H1 (cell line): ENCODE measurements at regions not wholly inside any gene's neighbourhood (a gene's known extent, or its start where the extent isn't known, plus 50 kb on each side); places are given as distances from the start of the nearest gene placed in this dataset.

Experiments
- ASH2L ChIP-seq: fragments of 200-600, 300-600 bp; sonication (generic); IDR thresholded peaks from one replicate; pipeline ENCODE4 v1.7.1; 2017; ENCODE audit warnings: low read length
- CHD2 ChIP-seq: IDR thresholded peaks from 2 replicates; pipeline ENCODE4 v1.6.1; 2012; ENCODE audit warnings: low read length, improper control_type of control experiment
- FOSL1 ChIP-seq: IDR thresholded peaks from 2 replicates; pipeline ENCODE4 v1.6.1; 2011; ENCODE audit warnings: mild to moderate bottlenecking, low read depth, low read length, moderate library complexity; ENCODE audit not compliant: insufficient read depth
- HDAC6 ChIP-seq: IDR thresholded peaks from one replicate; pipeline ENCODE4 v1.7.1; 2012; ENCODE audit warnings: low read depth, mild to moderate bottlenecking, inconsistent platforms, low read length, moderate library complexity
- PHF8 ChIP-seq: fragments of 200-600 bp; sonication (generic); conservative IDR thresholded peaks from 2 replicates; pipeline ENCODE4 v1.7.1; 2012; ENCODE audit warnings: low read depth, mild to moderate bottlenecking, inconsistent platforms, low read length, moderate library complexity
- RXRA ChIP-seq: IDR thresholded peaks from 2 replicates; pipeline ENCODE4 v1.6.1; 2011; ENCODE audit warnings: low read depth, mild to moderate bottlenecking, low read length, moderate library complexity; ENCODE audit not compliant: insufficient read depth
- TEAD4 ChIP-seq: IDR thresholded peaks from 2 replicates; pipeline ENCODE4 v1.6.1; 2012; ENCODE audit warnings: low read depth, low read length, inconsistent platforms, mixed read lengths

- TF ChIP-seq FOSL1 (no peak), CHD2 (no peak), HDAC6 (no peak), ASH2L (no peak), TEAD4 (no peak), PHF8 (no peak), RXRA (no peak)
These were observed 171.7 kb upstream of the HS6ST1 start (continued) for GRCh38 chr2:128490321-128490720.
